ENCODE measurements at regions not wholly inside any gene's neighbourhood (a gene's known extent, or its start where the extent isn't known, plus 50 kb on each side); places are given as distances from the start of the nearest gene placed in this dataset.

DNA sequence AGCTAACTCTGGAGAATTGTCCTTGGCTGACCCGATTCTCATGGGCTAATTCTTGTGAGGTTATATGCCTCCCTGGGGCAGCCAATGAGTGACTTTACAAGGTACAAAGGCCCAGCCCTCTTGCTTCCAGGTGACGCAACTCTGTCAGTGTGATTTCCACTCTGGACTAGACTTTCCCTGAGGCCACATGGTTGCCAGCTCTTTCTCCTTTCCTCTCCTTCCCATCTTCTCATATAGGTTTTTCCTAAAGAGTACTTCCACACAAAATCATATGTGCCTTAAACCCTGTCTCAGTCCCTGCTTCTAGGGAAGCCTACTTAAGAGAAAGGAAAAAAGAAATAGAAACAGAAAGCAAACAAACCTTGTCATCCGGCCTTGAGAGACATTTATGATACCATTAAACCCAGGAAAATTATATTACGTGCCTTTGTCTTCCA lies 226.2 kb upstream of the ZSWIM2 start:
- TF ChIP-seq JUN (CRISPR knock-in tag; IDR thresholded peaks at IDR 0.05), result no peak
- TF ChIP-seq, protein P1, sequence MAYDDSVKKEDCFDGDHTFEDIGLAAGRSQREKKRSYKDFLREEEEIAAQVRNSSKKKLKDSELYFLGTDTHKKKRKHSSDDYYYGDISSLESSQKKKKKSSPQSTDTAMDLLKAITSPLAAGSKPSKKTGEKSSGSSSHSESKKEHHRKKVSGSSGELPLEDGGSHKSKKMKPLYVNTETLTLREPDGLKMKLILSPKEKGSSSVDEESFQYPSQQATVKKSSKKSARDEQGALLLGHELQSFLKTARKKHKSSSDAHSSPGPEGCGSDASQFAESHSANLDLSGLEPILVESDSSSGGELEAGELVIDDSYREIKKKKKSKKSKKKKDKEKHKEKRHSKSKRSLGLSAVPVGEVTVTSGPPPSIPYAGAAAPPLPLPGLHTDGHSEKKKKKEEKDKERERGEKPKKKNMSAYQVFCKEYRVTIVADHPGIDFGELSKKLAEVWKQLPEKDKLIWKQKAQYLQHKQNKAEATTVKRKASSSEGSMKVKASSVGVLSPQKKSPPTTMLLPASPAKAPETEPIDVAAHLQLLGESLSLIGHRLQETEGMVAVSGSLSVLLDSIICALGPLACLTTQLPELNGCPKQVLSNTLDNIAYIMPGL (CRISPR knock-in tag; IDR thresholded peaks at IDR 0.05), result no peak
- TF ChIP-seq, protein P2, sequence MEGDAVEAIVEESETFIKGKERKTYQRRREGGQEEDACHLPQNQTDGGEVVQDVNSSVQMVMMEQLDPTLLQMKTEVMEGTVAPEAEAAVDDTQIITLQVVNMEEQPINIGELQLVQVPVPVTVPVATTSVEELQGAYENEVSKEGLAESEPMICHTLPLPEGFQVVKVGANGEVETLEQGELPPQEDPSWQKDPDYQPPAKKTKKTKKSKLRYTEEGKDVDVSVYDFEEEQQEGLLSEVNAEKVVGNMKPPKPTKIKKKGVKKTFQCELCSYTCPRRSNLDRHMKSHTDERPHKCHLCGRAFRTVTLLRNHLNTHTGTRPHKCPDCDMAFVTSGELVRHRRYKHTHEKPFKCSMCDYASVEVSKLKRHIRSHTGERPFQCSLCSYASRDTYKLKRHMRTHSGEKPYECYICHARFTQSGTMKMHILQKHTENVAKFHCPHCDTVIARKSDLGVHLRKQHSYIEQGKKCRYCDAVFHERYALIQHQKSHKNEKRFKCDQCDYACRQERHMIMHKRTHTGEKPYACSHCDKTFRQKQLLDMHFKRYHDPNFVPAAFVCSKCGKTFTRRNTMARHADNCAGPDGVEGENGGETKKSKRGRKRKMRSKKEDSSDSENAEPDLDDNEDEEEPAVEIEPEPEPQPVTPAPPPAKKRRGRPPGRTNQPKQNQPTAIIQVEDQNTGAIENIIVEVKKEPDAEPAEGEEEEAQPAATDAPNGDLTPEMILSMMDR (IDR thresholded peaks at IDR 0.05), result no peak
- TF ChIP-seq, protein P3, sequence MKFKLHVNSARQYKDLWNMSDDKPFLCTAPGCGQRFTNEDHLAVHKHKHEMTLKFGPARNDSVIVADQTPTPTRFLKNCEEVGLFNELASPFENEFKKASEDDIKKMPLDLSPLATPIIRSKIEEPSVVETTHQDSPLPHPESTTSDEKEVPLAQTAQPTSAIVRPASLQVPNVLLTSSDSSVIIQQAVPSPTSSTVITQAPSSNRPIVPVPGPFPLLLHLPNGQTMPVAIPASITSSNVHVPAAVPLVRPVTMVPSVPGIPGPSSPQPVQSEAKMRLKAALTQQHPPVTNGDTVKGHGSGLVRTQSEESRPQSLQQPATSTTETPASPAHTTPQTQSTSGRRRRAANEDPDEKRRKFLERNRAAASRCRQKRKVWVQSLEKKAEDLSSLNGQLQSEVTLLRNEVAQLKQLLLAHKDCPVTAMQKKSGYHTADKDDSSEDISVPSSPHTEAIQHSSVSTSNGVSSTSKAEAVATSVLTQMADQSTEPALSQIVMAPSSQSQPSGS (CRISPR knock-in tag; IDR thresholded peaks at IDR 0.05; ENCODE audit: borderline replicate concordance, low read depth), result no peak
- TF ChIP-seq TCF7 (CRISPR knock-in tag; IDR thresholded peaks at IDR 0.05; ENCODE audit: low read depth), result no peak
- no peak for TF ChIP-seq ZBTB21 (CRISPR knock-in tag; IDR thresholded peaks at IDR 0.05; ENCODE audit: borderline replicate concordance)
- no peak for TF ChIP-seq NR2C2 (CRISPR knock-in tag; IDR thresholded peaks at IDR 0.05)
- no peak for TF ChIP-seq ETV6 (CRISPR knock-in tag; IDR thresholded peaks at IDR 0.05)
- no peak for TF ChIP-seq TEAD4 (CRISPR knock-in tag; IDR thresholded peaks at IDR 0.05)
- TF ChIP-seq, protein P4, sequence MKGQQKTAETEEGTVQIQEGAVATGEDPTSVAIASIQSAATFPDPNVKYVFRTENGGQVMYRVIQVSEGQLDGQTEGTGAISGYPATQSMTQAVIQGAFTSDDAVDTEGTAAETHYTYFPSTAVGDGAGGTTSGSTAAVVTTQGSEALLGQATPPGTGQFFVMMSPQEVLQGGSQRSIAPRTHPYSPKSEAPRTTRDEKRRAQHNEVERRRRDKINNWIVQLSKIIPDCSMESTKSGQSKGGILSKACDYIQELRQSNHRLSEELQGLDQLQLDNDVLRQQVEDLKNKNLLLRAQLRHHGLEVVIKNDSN (CRISPR knock-in tag; IDR thresholded peaks at IDR 0.05), result no peak
- TF ChIP-seq CBFB (CRISPR knock-in tag; IDR thresholded peaks at IDR 0.05; ENCODE audit: low read depth), result no peak
- TF ChIP-seq ZNF138 (CRISPR knock-in tag; conservative IDR thresholded peaks at IDR 0.05), result no peak
- no peak for TF ChIP-seq ZNF416 (CRISPR knock-in tag; IDR thresholded peaks at IDR 0.05)
- TF ChIP-seq ZNF423 (CRISPR knock-in tag; IDR thresholded peaks at IDR 0.05), result no peak
